ENCODE measurements at regions not wholly inside any gene's neighbourhood (a gene's known extent, or its start where the extent isn't known, plus 50 kb on each side); places are given as distances from the start of the nearest gene placed in this dataset.

- Histone ChIP-seq H3K27ac (no peak overlapping the region), H3K4me1 (peaks cover 0 to 3% (median 0%) of the 10 kb centered on the region in 6 donors), H3K9me3 (no peaks in the 10 kb centered on the region), H3K4me3 (no peak overlapping the region), H3K27me3 (replicated peaks in 1 of 7) (no peaks in the 10 kb centered on the region), H3K36me3 (no peaks in the 10 kb centered on the region)
- WGBS, 5 donors, result 86 to 92% (median 87%) methylated on average over 4 of the region's 4 CpGs
- intact Hi-C loops (cut with DNase I; ENCODE audit: low total_unique reads), result no loop called here
- DNase-seq, result no peak
- TF ChIP-seq POLR2AphosphoS5 (IDR thresholded peaks at IDR 0.05) (no peak), POLR2A (IDR thresholded peaks at IDR 0.05) (no peak), CTCF (IDR thresholded peaks at IDR 0.05 in 8 of 11, conservative IDR thresholded peaks at IDR 0.05 in 3 of 11) (no peak)
Observed at GRCh38 chr1:222014001-222014400, 272.1 kb upstream of the DUSP10 start.

GRCh38 chr1:222012816-222013215 lies 270.9 kb upstream of the DUSP10 start:
- Histone ChIP-seq H3K9me3 (no peaks in the 10 kb centered on the region), H3K27ac (no peak overlapping the region), H3K4me1 (peaks cover 0 to 6% (median 0%) of the 10 kb centered on the region in 6 donors), H3K36me3 (no peaks in the 10 kb centered on the region), H3K27me3 (replicated peaks in 1 of 7) (no peaks in the 10 kb centered on the region), H3K4me3 (no peak overlapping the region)
- intact Hi-C loops (cut with DNase I; ENCODE audit: low total_unique reads), result no loop called here
- WGBS, 5 donors, result 84 to 92% (median 88%) methylated on average over 2 of the region's 2 CpGs
- no peak for TF ChIP-seq CTCF (IDR thresholded peaks at IDR 0.05 in 8 of 11, conservative IDR thresholded peaks at IDR 0.05 in 3 of 11)
- TF ChIP-seq POLR2A (IDR thresholded peaks at IDR 0.05), result no peak
- TF ChIP-seq POLR2AphosphoS5 (IDR thresholded peaks at IDR 0.05), result no peak
- no peak for DNase-seq

- H3K27ac ChIP-seq, result no peak overlapping the region
- WGBS, 5 donors, result 85 to 95% (median 88%) methylated on average over 1 of the region's 1 CpG
- no peak for DNase-seq
- no peaks in the 10 kb centered on the region for H3K36me3 ChIP-seq
- no peaks in the 10 kb centered on the region for H3K27me3 ChIP-seq (replicated peaks in 1 of 7)
- no peaks in the 10 kb centered on the region for H3K9me3 ChIP-seq
- TF ChIP-seq CTCF (IDR thresholded peaks at IDR 0.05 in 8 of 11, conservative IDR thresholded peaks at IDR 0.05 in 3 of 11) (no peak), POLR2A (IDR thresholded peaks at IDR 0.05) (no peak)
- peaks cover 0 to 6% (median 0%) of the 10 kb centered on the region in 6 donors for H3K4me1 ChIP-seq
- no peak overlapping the region for H3K4me3 ChIP-seq
- intact Hi-C loops (cut with DNase I; ENCODE audit: low total_unique reads), result no loop called here
Observed at GRCh38 chr1:222010306-222010705, 268.4 kb upstream of the DUSP10 start.

GRCh38 chr1:222009105-222009730 lies 267.3 kb upstream of the DUSP10 start:
- Histone ChIP-seq H3K27me3 (replicated peaks in 1 of 7) (no peaks in the 10 kb centered on the region), H3K4me3 (no peak overlapping the region)

More at GRCh38 chr1:222009105-222009730, 267.3 kb upstream of the DUSP10 start:
- TF ChIP-seq CTCF (IDR thresholded peaks at IDR 0.05 in 8 of 11, conservative IDR thresholded peaks at IDR 0.05 in 3 of 11), result peak in 8 of 11 experiments; percentile 20 to 48 (median 32)
- TF ChIP-seq POLR2A (IDR thresholded peaks at IDR 0.05), result no peak
- TF ChIP-seq POLR2AphosphoS5 (IDR thresholded peaks at IDR 0.05), result no peak
- intact Hi-C loops (cut with DNase I; ENCODE audit: low total_unique reads), result loop anchor here (10.0 kb wide), 1 partner anchor 524 kb away; no protein-coding TSS in a partner anchor
- DNase-seq, result no peak
- peaks cover 0 to 6% (median 0%) of the 10 kb centered on the region in 6 donors for H3K4me1 ChIP-seq
- H3K27ac ChIP-seq, result no peak overlapping the region
- H3K9me3 ChIP-seq, result no peaks in the 10 kb centered on the region
- 36 to 44% (median 37%) methylated on average over 2 of the region's 2 CpGs for WGBS, 5 donors
- no peaks in the 10 kb centered on the region for H3K36me3 ChIP-seq
